ENCODE measurements at regions not wholly inside any gene's neighbourhood (a gene's known extent, or its start where the extent isn't known, plus 50 kb on each side); places are given as distances from the start of the nearest gene placed in this dataset.

- CTCF ChIA-PET, result no interaction called here
- DNase-seq, result no peak
These were observed 59.3 kb upstream of the PTGS2 start for GRCh38 chr1:186739515-186739914.

More at GRCh38 chr1:186739515-186739914, 59.3 kb upstream of the PTGS2 start:
- Histone ChIP-seq H3K4me2 (no peak overlapping the region), H3K4me1 (ENCODE audit: control insufficient read depth in 1 of 2, insufficient read depth in 2 of 2, low read depth in 1 of 2, low read length in 1 of 2) (no peaks in the 10 kb centered on the region; a peak in 1 of 4 replicates), H3K36me3 (replicated peaks in 1 of 2; ENCODE audit: control insufficient read depth in 1 of 2, insufficient read depth in 2 of 2, low read length in 1 of 2) (no peaks in the 10 kb centered on the region), H3F3A (replicated peaks; ENCODE audit: insufficient read depth) (no peaks in the 10 kb centered on the region), H3K79me2 (ENCODE audit: insufficient read depth) (no peaks in the 10 kb centered on the region), H2AFZ (ENCODE audit: low read depth) (no peak overlapping the region), H3K4me3 (ENCODE audit: low read depth in 2 of 2, low read length in 1 of 2) (no peak overlapping the region), H3K9ac (no peak overlapping the region), H3K9me2 (no peaks in the 10 kb centered on the region), H4K20me1 (ENCODE audit: insufficient read depth) (no peaks in the 10 kb centered on the region), H3K27me3 (ENCODE audit: insufficient read depth) (no peaks in the 10 kb centered on the region), H3K9me3 (no peaks in the 10 kb centered on the region), H3K27ac (ENCODE audit: low read depth in 2 of 2, low read length in 1 of 2) (no peak overlapping the region)
- POLR2A ChIA-PET, result no interaction called here
- TF ChIP-seq TEAD4 (IDR thresholded peaks at IDR 0.05; ENCODE audit: borderline replicate concordance, insufficient read depth) (no peak), RXRA (IDR thresholded peaks at IDR 0.05; ENCODE audit: borderline replicate concordance, low read depth) (no peak), GABPA (IDR thresholded peaks at IDR 0.05; ENCODE audit: low read depth) (no peak), JUND (IDR thresholded peaks at IDR 0.05) (no peak), REST (IDR thresholded peaks at IDR 0.05; ENCODE audit: low read depth, low read length) (no peak), NRF1 (IDR thresholded peaks at IDR 0.05; ENCODE audit: low read depth, low read length) (no peak), CTCF (IDR thresholded peaks at IDR 0.05) (no peak), MEF2A (IDR thresholded peaks at IDR 0.05; ENCODE audit: borderline replicate concordance, low read depth) (no peak), TAF1 (IDR thresholded peaks at IDR 0.05; ENCODE audit: borderline replicate concordance, low read depth, low read length) (no peak), RFX5 (IDR thresholded peaks at IDR 0.05; ENCODE audit: low read length) (no peak), TCF12 (IDR thresholded peaks at IDR 0.05) (no peak), CHD2 (IDR thresholded peaks at IDR 0.05; ENCODE audit: low read length, partially characterized antibody) (no peak), FOXJ3 (CRISPR knock-in tag; IDR thresholded peaks at IDR 0.05) (no peak), ZBTB33 (IDR thresholded peaks at IDR 0.05; ENCODE audit: borderline replicate concordance, low read depth) (no peak), MXI1 (IDR thresholded peaks at IDR 0.05; ENCODE audit: low read depth, low read length) (no peak), YY1 (IDR thresholded peaks at IDR 0.05; ENCODE audit: low read depth) (no peak), RAD21 (IDR thresholded peaks at IDR 0.05; ENCODE audit: low read length) (no peak)
- WGBS (ENCODE audit: low lambda C conversion rate), result 56% methylated on average over 4 of the region's 4 CpGs

All from SK-N-SH (cell line).